LNCAP (cell line): ENCODE measurements at regions not wholly inside any gene's neighbourhood (a gene's known extent, or its start where the extent isn't known, plus 50 kb on each side); places are given as distances from the start of the nearest gene placed in this dataset.

Source experiments
- TF ChIP-seq, protein P1 (sequence below): fragments of 450-650 bp; IDR thresholded peaks from 2 replicates; pipeline ENCODE4 v1.5.1; 2017; ENCODE audit warnings: mild to moderate bottlenecking

DNA sequence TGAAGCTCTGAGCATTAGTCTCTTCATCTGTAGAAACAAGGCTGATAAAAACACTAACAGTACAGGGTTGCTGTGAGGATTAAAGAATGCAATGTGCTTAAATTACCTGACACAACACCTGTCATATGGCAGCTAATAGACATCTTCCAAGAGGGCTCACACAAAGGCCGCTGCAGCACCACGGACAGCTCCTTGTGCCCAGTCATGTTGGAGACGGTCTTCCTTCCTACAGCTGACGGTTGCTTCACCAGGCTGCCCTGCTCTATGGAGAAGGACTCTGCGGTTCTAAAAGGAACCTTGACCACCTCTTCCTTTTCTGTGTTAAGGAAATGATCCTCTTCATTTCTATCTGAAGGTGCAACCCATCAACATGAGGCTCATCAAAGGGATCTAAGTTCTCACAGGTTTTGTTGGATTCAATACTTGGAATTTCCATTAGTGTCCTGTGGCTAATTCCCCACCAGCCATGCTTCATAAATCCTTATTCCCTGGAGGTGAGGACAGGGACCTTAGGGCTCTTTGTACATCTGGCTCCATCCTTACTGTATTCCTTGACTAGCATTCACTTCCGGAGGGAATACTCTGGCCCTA lies 138.9 kb upstream of the CES5A start:
- TF ChIP-seq, protein P1, sequence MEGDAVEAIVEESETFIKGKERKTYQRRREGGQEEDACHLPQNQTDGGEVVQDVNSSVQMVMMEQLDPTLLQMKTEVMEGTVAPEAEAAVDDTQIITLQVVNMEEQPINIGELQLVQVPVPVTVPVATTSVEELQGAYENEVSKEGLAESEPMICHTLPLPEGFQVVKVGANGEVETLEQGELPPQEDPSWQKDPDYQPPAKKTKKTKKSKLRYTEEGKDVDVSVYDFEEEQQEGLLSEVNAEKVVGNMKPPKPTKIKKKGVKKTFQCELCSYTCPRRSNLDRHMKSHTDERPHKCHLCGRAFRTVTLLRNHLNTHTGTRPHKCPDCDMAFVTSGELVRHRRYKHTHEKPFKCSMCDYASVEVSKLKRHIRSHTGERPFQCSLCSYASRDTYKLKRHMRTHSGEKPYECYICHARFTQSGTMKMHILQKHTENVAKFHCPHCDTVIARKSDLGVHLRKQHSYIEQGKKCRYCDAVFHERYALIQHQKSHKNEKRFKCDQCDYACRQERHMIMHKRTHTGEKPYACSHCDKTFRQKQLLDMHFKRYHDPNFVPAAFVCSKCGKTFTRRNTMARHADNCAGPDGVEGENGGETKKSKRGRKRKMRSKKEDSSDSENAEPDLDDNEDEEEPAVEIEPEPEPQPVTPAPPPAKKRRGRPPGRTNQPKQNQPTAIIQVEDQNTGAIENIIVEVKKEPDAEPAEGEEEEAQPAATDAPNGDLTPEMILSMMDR: no peak

DNA sequence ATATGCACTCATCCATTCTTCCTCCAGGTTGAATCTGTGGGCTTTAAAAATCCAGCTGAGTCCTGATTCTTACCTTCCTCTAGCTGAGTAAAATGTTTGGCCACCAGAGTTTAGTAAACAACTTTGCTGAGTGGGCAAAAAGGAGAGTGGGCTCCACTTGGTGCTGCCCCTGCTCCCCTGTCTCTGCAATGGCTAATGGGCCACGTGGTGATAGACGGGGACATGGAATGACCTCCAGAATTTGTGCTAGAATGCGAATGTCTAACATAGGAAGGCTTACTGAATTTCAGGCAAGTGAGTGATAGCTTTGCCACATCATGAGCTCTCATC lies 137.3 kb upstream of the CES5A start:
- TF ChIP-seq, protein P1: no peak

DNA sequence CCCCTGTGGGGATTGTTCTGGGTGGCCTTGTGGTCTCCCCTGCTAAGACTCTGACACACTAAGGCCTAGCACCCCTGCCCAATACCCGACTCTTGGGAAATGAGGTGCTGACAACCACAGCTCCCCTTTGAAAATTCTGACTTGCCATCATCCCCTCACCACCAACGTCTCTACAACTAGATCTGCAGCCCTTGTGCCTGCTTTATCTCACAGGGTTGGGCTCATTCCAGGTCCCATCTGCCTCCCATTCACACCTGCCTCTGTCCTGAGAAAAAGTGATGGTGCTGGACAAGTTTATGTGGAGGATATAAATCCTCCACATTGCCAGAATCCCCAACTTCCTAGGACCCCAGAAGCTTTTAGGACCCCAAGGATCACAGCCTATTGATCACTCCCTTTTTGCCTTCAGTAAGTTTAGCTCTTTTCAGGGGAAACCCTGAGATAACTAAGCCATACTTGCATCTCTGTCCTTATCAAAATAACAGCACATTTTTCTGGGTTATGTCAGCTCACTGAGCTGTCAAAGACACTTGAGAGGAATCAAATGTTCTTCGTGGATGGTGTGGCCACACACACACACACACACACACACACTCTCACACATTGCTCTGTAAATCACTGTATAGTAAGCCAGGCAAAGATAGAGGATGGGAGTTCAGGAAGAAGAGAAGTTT lies 136.8 kb upstream of the CES5A start:
- TF ChIP-seq, protein P1: no peak

DNA sequence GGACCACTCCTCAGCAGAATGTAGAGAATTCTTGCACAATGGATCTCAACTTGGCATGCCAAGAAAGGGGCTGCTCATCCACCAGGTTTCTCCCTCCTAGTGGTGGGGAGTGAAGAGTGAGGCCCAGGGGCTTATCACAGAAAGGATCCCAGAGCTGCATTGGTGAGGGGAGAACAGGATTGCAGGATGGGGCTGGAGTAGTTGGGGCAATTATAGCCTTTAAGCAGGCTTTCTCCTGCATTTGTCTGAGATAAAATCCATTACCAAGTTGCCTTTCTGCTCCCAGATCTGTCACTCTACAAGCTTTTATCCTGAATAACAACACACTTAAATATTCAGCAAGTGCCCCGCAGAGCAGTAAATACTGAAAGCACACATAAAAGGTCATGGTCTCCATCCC lies 130.8 kb upstream of the CES5A start:
- TF ChIP-seq, protein P1: no peak

DNA sequence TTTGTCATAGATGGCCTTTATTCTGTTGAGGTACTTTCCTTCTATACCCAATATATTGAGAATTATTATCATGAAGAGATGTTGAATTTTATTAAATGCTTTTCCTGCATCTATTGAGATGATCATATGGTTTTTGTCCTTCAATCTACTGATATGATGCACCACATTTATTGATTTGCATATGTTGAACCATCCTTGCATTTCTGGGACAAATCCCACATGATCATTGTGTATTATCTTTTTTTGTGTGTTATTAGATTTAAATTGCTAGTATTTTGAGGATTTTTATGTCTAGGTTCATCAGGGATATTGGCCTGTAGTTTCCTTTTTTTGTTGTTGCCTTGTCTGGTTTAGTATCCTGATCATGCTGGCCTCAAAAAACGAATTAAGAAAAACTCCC lies 124.5 kb upstream of the CES5A start:
- TF ChIP-seq, protein P1: no peak

DNA sequence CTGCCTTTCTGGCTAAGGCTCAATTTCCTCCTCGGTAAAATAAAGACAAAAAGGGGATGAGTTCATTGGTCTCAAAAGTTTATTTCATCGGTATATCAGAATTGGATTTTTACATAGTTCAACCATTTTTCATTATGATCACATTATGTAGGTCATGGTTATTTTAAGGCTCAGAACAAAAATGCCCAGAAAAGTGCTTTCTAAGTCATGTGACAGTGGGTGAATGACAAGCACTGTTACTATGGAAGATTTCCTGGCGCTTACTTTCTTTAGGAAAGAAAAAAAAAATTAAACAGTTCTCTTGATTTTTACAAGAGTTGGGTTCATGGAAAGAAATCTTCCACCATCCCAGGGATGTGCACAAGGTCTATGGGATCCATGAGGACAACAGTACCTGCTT lies 117.9 kb upstream of the CES5A start:
- TF ChIP-seq, protein P1: no peak

DNA sequence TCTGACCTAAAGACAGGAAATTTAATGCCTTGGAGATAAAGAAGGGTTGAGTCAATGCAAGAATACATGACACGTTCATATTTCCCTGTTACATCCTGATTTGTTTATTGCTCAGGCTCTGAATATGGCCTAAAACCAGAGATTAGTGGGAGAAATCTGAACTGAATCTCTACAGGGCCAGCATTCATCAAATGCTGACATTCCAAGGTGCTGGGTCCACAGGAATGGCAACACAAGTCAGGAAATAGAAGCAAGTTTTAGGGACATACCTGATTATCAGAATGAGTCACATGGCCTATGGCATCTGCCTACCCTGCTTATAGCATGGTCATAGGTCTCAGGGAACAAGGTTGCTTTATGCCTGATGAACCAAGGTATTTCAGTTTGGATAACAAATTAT lies 117.4 kb upstream of the CES5A start:
- TF ChIP-seq, protein P1: no peak

DNA sequence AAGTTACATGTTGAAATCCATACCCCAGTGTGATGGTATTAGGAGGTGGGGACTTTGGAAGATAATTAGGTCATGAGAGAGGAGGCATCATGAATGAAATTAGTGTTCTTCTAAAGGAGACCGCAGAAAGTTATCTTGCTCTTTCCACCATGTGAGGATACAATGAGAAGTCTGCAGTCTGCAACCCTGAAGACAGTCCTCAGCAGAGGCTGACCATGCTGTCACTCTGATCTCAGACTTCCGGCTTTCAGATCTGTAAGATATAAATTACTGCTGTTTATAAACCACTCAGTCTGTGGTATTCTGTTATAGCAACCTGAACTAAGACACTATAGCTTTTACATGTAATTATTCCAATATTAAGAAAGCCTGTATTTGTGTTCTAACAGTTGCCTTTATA lies 116.7 kb upstream of the CES5A start:
- TF ChIP-seq, protein P1: no peak
